Mucosa of descending colon (tissue), 3 donors: ENCODE measurements at regions not wholly inside any gene's neighbourhood (a gene's known extent, or its start where the extent isn't known, plus 50 kb on each side); places are given as distances from the start of the nearest gene placed in this dataset.

Source experiments
- ATAC-seq: fragments of 200-7000 bp; cut with Tn5 transposase; one replicate; pipeline ENCODE4 v1.9.1; 2020; ENCODE audit warnings: mild to moderate bottlenecking, moderate library complexity
- DNase-seq, 3 donors: peaks; one replicate each; pipeline ENCODE4 v3.0.0-alpha.2; 2020
- H3K36me3 ChIP-seq: fragments of 200-600 bp; one replicate; pipeline ENCODE4 v1.8.0; 2021; ENCODE audit warnings: low read depth, mild to moderate bottlenecking
- H3K4me1 ChIP-seq: fragments of 200-600 bp; one replicate; pipeline ENCODE4 v1.8.0; 2021; ENCODE audit warnings: low read depth, mild to moderate bottlenecking
- H3K4me3 ChIP-seq: fragments of 200-600 bp; one replicate; pipeline ENCODE4 v1.8.0; 2021; ENCODE audit warnings: mild to moderate bottlenecking
- H3K9me3 ChIP-seq: fragments of 200-600 bp; one replicate; pipeline ENCODE4 v1.8.0; 2021; ENCODE audit warnings: mild to moderate bottlenecking
- intact Hi-C, 2 donors: fragments of 100-400 bp; cut with DNase I in 1 of 2; cut with micrococcal nuclease in 1 of 2; formaldehyde crosslinking; loops; one replicate each; pipeline versions ENCODE4 v1.11.0 to v1.11.1; 2022; cut with DNase I, micrococcal nuclease
- TF ChIP-seq, protein P1 (sequence below): fragments of 200-600 bp; IDR thresholded peaks from one replicate; pipeline ENCODE4 v1.8.0; 2022; ENCODE audit warnings: antibody characterized with exemption, mild to moderate bottlenecking
- donor health status: DM: no; HTN: no; CAD: no; lungs with moderate emphysema.
- donor health status: DM: no; HTN: no; CAD: no.
- donor health status: DM: no; HTN: yes; CAD: no.

DNA sequence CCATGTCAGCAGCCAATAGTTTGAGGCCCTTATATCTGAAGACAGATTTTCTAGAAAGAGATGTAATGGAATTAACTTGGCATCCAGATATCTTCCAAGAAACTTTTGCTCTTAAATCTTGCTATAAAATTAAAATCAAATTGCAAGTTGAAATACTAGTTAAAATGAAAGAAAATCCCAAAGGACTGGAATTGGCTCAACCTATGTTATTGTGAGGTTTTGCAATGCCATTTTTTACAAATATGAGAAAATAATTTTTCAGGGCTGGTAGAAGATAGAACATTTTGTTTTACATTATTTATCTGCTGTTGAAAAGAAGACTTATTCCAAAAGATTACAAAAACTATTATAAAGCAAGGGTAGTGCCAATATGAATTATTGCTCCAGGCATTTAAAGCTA is 92.2 kb upstream of the AGTR1 start:
- Histone ChIP-seq H3K4me1 (peaks cover 13% of the 10 kb centered on the region), H3K9me3 (no peaks in the 10 kb centered on the region), H3K36me3 (no peaks in the 10 kb centered on the region), H3K4me3 (no peak overlapping the region)
- ATAC-seq (no peak), DNase-seq (no peak)
- TF ChIP-seq, protein P1, sequence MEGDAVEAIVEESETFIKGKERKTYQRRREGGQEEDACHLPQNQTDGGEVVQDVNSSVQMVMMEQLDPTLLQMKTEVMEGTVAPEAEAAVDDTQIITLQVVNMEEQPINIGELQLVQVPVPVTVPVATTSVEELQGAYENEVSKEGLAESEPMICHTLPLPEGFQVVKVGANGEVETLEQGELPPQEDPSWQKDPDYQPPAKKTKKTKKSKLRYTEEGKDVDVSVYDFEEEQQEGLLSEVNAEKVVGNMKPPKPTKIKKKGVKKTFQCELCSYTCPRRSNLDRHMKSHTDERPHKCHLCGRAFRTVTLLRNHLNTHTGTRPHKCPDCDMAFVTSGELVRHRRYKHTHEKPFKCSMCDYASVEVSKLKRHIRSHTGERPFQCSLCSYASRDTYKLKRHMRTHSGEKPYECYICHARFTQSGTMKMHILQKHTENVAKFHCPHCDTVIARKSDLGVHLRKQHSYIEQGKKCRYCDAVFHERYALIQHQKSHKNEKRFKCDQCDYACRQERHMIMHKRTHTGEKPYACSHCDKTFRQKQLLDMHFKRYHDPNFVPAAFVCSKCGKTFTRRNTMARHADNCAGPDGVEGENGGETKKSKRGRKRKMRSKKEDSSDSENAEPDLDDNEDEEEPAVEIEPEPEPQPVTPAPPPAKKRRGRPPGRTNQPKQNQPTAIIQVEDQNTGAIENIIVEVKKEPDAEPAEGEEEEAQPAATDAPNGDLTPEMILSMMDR: no peak
- intact Hi-C loops: no loop called here

GRCh38 chr3:148606979-148607378 is 90.7 kb upstream of the AGTR1 start:
- ATAC-seq (no peak), DNase-seq (no peak)
- Histone ChIP-seq H3K4me3 (no peak overlapping the region), H3K9me3 (no peaks in the 10 kb centered on the region), H3K36me3 (no peaks in the 10 kb centered on the region), H3K4me1 (peaks cover under 1% of the 10 kb centered on the region)
- intact Hi-C loops: no loop called here
- TF ChIP-seq, protein P1: no peak

DNA sequence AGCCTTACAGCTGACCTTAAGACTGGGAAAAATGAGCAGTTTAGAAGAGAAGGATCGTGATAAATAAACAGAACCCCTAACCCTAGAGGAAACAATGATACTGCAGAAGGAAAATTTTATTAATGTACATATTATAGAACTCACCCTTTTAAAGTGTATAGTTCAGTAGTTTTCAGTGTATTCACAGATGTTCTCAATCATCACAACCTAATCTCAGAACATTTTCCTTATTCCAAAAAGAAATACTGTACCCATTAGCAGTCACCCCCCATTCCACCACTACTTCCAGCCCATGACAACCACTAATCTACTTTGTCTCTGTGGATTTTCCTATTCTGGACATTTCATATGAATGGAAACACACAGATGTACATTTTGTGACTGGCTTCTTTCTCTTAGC is 90.2 kb upstream of the AGTR1 start:
- H3K9me3 ChIP-seq: no peaks in the 10 kb centered on the region
- TF ChIP-seq, protein P1: no peak
- no peak overlapping the region for H3K4me3 ChIP-seq
- intact Hi-C loops: no loop called here
- ATAC-seq: no peak
- no peaks in the 10 kb centered on the region for H3K36me3 ChIP-seq
- no peaks in the 10 kb centered on the region for H3K4me1 ChIP-seq
- no peak for DNase-seq

- intact Hi-C loops: no loop called here
- no peak for ATAC-seq
- H3K4me1 ChIP-seq: no peaks in the 10 kb centered on the region
- no peak overlapping the region for H3K4me3 ChIP-seq
- no peak for DNase-seq
- H3K36me3 ChIP-seq: no peaks in the 10 kb centered on the region
- no peaks in the 10 kb centered on the region for H3K9me3 ChIP-seq
- TF ChIP-seq, protein P1: no peak
Observed at GRCh38 chr3:148612278-148612677, 85.4 kb upstream of the AGTR1 start.

GRCh38 chr3:148615382-148615781 is 82.3 kb upstream of the AGTR1 start:
- TF ChIP-seq, protein P1: no peak
- no peaks in the 10 kb centered on the region for H3K36me3 ChIP-seq
- H3K4me1 ChIP-seq: no peaks in the 10 kb centered on the region
- ATAC-seq: no peak
- H3K9me3 ChIP-seq: no peaks in the 10 kb centered on the region
- intact Hi-C loops: no loop called here
- DNase-seq: no peak
- H3K4me3 ChIP-seq: no peak overlapping the region

- Histone ChIP-seq H3K36me3 (no peaks in the 10 kb centered on the region), H3K4me3 (no peak overlapping the region), H3K9me3 (no peaks in the 10 kb centered on the region), H3K4me1 (no peaks in the 10 kb centered on the region)
- intact Hi-C loops: no loop called here
- TF ChIP-seq, protein P1: no peak
- no peak for DNase-seq
- peak; percentile 81 for ATAC-seq
Observed at GRCh38 chr3:148625095-148625736, 72.5 kb upstream of the AGTR1 start.
